ENCODE measurements at regions not wholly inside any gene's neighbourhood (a gene's known extent, or its start where the extent isn't known, plus 50 kb on each side); places are given as distances from the start of the nearest gene placed in this dataset.

DNA sequence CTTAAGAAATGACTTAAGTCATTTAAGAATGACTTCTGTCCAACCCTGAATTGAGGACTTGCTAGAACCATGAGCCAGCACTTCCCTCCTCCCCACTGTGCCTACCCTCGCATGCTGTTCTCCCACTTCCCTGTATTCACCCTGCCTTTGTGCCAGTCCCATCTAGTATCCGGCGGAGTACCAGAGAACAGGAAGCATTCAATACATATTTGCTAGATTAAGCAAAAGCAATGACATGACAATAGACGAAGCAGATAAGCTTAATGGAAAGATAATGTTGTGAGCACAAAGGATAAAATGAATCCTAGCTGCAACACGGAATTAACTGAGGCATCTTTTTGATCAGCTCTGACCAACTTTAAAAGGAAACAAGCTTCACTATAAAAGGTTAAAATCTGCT, 328.5 kb downstream of the TDRD15 start:
- DNase-seq (ENCODE audit: low read depth), result no peak
- H3K27me3 ChIP-seq (ENCODE audit: control insufficient read depth, insufficient read depth, low read length), result no peaks in the 10 kb centered on the region
- no peaks in the 10 kb centered on the region for H3K36me3 ChIP-seq (ENCODE audit: control insufficient read depth, insufficient read depth, low read length)
- no peak for TF ChIP-seq CTCF (IDR thresholded peaks at IDR 0.05; ENCODE audit: insufficient read depth, low read length, poor library complexity, severe bottlenecking)
- no peak overlapping the region for H3K4me3 ChIP-seq (ENCODE audit: low read depth, low read length)

- Histone ChIP-seq H3K27me3 (ENCODE audit: control insufficient read depth, insufficient read depth, low read length) (no peaks in the 10 kb centered on the region), H3K36me3 (ENCODE audit: control insufficient read depth, insufficient read depth, low read length) (no peaks in the 10 kb centered on the region), H3K4me3 (ENCODE audit: low read depth, low read length) (no peak overlapping the region)
- no peak for TF ChIP-seq CTCF (IDR thresholded peaks at IDR 0.05; ENCODE audit: insufficient read depth, low read length, poor library complexity, severe bottlenecking)
- no peak for DNase-seq (ENCODE audit: low read depth)
Observed at GRCh38 chr2:21452678-21453077, 328.9 kb downstream of the TDRD15 start.

GRCh38 chr2:21453723-21454450, 330.1 kb downstream of the TDRD15 start:
- no peak for TF ChIP-seq CTCF (IDR thresholded peaks at IDR 0.05; ENCODE audit: insufficient read depth, low read length, poor library complexity, severe bottlenecking)

DNA sequence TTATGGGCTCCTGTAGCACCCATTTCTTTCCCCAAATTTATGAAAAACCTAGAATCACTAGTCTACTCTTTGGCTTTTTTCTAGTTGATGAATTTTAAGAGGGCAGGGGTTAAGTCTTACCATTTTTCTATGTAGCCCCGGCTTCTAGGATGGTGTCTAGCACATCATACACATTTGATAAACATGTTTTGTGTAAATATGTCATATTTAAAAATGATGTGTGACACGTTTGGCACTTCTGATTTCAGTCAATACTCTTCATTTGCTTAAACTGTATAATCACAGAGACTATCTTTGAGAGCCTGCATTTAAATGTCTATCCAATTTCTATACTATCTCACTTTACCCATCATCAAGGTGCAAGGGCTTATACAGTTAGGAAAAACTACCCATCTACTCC, 331.1 kb downstream of the TDRD15 start:
- no peak for DNase-seq (ENCODE audit: low read depth)
- Histone ChIP-seq H3K4me3 (ENCODE audit: low read depth, low read length) (no peak overlapping the region), H3K36me3 (ENCODE audit: control insufficient read depth, insufficient read depth, low read length) (no peaks in the 10 kb centered on the region), H3K27me3 (ENCODE audit: control insufficient read depth, insufficient read depth, low read length) (no peaks in the 10 kb centered on the region)
- no peak for TF ChIP-seq CTCF (IDR thresholded peaks at IDR 0.05; ENCODE audit: insufficient read depth, low read length, poor library complexity, severe bottlenecking)

More at GRCh38 chr2:21453723-21454450, 330.1 kb downstream of the TDRD15 start:
- Histone ChIP-seq H3K36me3 (ENCODE audit: control insufficient read depth, insufficient read depth, low read length) (no peaks in the 10 kb centered on the region), H3K27me3 (ENCODE audit: control insufficient read depth, insufficient read depth, low read length) (no peaks in the 10 kb centered on the region), H3K4me3 (ENCODE audit: low read depth, low read length) (no peak overlapping the region)
- DNase-seq (ENCODE audit: low read depth), result no peak

- Histone ChIP-seq H3K36me3 (ENCODE audit: control insufficient read depth, insufficient read depth, low read length) (no peaks in the 10 kb centered on the region), H3K27me3 (ENCODE audit: control insufficient read depth, insufficient read depth, low read length) (no peaks in the 10 kb centered on the region), H3K4me3 (ENCODE audit: low read depth, low read length) (no peak overlapping the region)
- DNase-seq (ENCODE audit: low read depth), result no peak
- TF ChIP-seq CTCF (IDR thresholded peaks at IDR 0.05; ENCODE audit: insufficient read depth, low read length, poor library complexity, severe bottlenecking), result no peak
Observed at GRCh38 chr2:21461754-21462240, 338.0 kb downstream of the TDRD15 start.

All from kidney epithelial cell (primary cell).